Occipital lobe (tissue), 1 donor: ENCODE measurements at regions not wholly inside any gene's neighbourhood (a gene's known extent, or its start where the extent isn't known, plus 50 kb on each side); places are given as distances from the start of the nearest gene placed in this dataset.

Experiments
- DNase-seq: peaks from one replicate; lab custom pipeline; 2025; lab: John Stamatoyannopoulos, UW

GRCh38 chr4:138756519-138756918 is 259.1 kb upstream of the NOCT start:
- DNase-seq: no peak

DNA sequence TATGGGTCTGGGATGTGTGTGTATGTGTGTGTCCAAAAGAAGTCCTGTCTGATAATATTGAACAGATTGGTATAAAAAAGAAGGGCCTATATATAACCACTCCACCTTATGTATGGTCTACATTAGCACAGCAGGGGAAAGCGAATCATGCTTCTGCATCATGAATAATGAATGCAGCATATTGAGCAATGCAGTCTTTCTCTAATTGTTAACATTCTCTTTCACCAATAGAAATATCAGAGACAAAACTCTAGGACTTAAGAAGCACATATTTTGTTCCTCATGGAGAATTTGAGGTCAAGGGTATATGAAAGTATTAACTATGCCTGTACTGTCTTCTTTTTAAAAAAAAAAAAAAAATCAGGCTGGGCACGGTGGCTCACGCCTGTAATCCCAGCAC is 264.3 kb upstream of the NOCT start:
- DNase-seq: no peak

DNA sequence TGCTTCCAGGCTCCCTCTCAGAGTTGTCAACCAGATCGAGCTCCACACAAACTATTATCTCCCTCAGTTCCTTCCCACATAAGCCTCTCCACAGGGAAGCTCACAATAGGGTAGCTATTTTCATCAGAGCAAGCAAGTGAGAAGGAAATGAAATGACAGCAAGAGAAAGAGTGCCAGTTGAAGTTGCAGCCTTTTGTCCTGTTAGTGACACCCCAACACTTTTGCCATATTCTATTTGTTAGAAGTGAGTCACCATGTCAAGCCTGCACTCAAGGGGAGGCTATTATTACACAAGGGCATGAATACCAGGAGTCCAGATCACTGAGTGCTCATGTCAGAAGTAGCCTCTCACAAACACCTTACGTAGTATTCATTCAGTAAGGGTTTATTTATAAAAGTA is 266.3 kb upstream of the NOCT start:
- DNase-seq: no peak

GRCh38 chr4:138741766-138742377 is 273.7 kb upstream of the NOCT start:
- DNase-seq: no peak

- no peak for DNase-seq
These were observed 274.5 kb upstream of the NOCT start for GRCh38 chr4:138740816-138741745.

GRCh38 chr4:138736362-138736761 is 279.2 kb upstream of the NOCT start:
- no peak for DNase-seq

DNA sequence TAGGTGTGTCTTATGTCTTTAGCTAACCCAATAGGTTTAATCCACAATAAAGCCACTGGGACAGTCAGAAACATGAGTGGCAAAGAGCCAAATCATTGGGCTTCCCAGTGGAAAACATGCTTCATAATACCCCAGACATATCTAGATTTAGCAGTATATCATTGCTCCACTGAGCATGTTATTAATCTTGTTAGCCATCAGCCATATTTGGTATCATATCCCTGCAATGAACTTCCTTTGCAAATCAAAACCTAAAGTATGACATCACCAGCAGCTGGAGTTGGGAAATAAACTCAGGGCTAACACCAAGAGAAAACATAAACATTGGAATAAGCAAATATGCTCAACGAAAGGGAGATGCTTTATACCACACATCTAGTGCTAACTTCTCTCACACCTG is 280.8 kb upstream of the NOCT start:
- DNase-seq: no peak

DNA sequence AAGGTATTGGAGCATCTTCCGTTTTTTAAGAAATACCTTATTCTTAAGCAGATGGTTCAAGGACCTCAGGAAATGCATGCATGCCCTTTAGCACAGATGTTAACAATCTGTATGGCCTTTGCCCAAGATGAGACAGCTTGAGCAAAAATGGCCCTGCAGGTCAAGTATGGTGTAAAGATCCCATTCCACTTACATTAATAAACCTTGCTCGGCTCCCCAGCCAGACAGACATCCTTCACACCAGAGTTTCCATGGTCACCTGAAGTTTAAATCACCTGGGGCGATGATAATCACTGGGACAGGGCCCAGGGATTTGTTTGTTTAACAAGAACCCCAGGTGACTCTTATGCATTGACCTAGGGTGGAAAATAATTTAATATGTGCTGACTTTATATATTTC is 287.0 kb upstream of the NOCT start:
- no peak for DNase-seq

- no peak for DNase-seq
These were observed 287.9 kb upstream of the NOCT start for GRCh38 chr4:138727731-138728130.

DNA sequence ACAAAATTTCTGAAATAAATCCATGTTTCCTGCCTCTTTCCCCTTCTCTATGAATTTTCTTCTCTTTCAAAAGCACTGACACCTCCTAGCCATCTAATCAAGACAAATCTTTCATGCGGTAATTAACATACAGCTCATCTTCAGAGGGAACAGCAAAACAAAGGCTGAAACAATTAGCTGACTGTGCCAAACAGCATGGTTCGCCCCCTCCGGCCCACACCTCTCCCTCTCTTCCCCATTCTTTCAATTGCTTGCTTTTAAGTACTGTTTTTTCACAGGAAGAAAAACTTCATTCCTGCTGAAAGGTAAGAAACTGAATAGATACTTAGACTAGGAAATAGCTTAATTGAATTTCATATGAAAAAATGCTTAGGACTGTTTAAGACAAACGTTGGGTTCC is 291.1 kb upstream of the NOCT start:
- no peak for DNase-seq

- no peak for DNase-seq
These were observed 298.8 kb upstream of the NOCT start for GRCh38 chr4:138716559-138717335.

DNA sequence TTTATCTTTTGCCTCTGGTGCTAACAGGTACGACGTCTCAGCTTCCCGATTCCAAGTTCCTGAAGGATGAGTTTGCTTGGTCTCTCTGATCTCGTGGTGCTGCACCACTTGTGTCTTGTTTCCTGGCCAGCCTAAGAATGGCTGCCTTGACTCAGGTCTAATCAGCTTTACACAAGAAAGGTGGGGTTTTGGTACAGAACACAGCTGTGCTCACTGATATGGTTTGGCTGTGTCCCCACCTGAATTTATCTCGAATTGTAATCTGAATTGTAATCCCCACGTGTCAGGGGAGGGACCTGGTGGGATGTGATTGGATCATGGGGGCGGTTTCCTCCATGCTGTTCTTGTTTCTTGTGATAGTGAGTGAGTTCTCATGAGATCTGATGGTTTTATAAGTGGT is 305.3 kb upstream of the NOCT start:
- DNase-seq: no peak

DNA sequence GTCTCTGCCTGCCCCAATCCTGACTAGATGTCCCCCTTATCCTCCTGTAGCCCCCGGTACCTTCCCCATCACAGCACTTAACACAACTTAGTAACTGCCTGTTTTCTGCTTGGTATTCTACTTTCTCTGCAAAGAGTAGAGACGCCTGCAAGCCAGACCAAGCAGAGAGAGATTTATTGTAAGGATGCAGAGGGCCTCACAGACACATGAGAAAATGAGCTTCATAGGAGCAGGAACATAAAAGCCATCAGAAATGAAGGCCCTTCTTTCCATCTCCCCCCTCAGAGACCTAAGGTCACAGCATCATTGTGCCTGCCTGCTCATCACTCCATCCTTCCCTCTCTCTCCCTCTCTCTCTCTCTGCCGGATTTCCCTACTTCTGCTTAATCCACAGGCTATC is 305.7 kb upstream of the NOCT start:
- DNase-seq: no peak

GRCh38 chr4:138707746-138708677 is 307.6 kb upstream of the NOCT start:
- no peak for DNase-seq

- no peak for DNase-seq
These were observed 309.4 kb upstream of the NOCT start for GRCh38 chr4:138706201-138706600.

GRCh38 chr4:138702190-138702824 is 313.3 kb upstream of the NOCT start:
- DNase-seq: no peak

DNA sequence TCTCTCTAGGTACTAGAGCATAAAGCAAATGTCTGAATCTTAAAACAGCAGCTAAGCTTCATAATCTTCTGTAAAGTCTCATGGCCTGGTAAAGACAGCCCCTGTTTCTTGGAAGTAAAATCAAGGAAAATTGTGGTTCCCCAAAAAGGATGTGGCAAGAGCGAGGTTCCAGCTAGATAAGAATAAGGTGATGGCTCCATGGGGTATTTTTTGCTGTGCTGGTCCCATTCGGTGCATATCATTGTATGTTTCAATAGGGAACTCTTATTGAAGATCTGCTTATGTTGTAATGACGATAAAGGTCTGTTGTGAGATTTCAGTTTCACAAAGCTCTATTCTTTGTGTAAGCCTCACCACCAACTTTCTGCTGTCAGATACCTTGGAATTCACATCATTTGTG is 316.9 kb upstream of the NOCT start:
- no peak for DNase-seq

GRCh38 chr4:138697851-138698250 is 317.7 kb upstream of the NOCT start:
- no peak for DNase-seq

- DNase-seq: no peak
These were observed 318.8 kb upstream of the NOCT start for GRCh38 chr4:138696771-138697170.

DNA sequence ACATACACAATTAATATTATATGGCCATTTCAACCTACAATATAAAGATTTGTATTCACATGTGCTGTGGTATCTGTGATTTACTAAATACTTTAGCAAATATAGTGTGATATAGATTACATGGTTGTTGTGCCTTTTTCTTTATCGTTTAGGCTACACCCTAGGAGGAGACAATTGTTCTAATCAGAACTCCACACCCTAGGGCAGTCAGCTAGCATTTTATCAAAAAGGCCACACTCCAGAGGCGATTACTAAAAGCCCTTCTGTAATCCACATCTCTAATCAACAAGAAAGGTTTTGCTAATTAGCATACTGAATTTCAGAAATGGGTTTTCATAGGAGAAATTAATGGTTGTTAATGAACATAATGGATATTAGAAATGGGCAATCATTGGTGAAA is 319.5 kb upstream of the NOCT start:
- no peak for DNase-seq

DNA sequence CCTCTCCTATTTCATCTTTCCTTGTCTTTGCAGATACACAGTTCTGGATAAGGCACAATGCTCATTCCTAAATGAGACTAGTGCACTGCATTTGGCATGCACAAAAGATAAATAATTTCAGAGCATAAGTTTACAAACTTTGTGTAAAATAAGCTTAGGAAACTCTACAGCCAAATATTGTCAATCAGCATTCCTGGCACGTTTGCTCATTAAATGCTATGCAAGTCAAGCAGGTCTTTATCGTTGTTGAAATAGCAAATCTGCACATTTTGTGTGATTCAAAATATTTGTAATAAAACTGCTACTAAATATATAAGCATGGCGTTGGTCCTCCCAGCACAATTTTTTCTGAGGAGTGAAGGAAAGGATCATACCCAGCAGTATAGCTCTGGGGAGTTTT is 322.1 kb upstream of the NOCT start:
- no peak for DNase-seq
